ENCODE measurements at regions not wholly inside any gene's neighbourhood (a gene's known extent, or its start where the extent isn't known, plus 50 kb on each side); places are given as distances from the start of the nearest gene placed in this dataset.

DNA sequence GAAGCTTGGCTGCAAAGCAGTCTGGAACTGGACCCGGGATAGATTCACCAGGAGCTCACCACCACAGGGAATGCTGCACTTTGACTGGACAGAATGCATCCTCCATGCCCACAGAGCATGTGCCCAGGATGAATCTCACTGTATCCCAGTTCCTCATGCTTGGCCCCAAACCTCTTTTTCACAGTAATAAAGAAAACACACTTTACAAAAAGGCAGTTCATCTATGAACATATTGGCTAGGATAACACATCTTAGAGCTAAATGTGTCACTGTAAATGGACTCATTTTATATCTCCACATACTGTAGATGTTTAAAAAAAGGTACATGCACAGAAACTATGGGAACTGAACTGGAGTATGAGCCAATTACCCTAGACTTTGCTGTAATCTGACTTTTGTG is 266.9 kb downstream of the TOX3 start:
- Histone ChIP-seq H3K27ac (ENCODE audit: insufficient read depth, low read length) (no peak overlapping the region), H2BK5ac (ENCODE audit: low read depth, low read length, poor library complexity, severe bottlenecking) (no peak overlapping the region), H3K9ac (ENCODE audit: low read depth, low read length) (no peak overlapping the region), H3K14ac (replicated peaks; ENCODE audit: low read depth, low read length) (no peak overlapping the region), H2AFZ (replicated peaks; ENCODE audit: low read length, poor library complexity) (no peak overlapping the region), H4K91ac (ENCODE audit: insufficient read depth, low read depth, low read length) (no peak overlapping the region), H3K4me1 (ENCODE audit: control insufficient read depth, insufficient read depth, low read length) (no peaks in the 10 kb centered on the region), H2BK120ac (ENCODE audit: low read depth, low read length) (no peak overlapping the region), H3K18ac (ENCODE audit: low read depth, low read length) (no peak overlapping the region), H3K79me1 (ENCODE audit: low read depth in 1 of 2, low read length in 2 of 2) (no peaks in the 10 kb centered on the region), H3K36me3 (ENCODE audit: control insufficient read depth, insufficient read depth, low read length) (no peaks in the 10 kb centered on the region), H3K9me1 (ENCODE audit: insufficient read depth, low read length) (no peaks in the 10 kb centered on the region), H2AK5ac (ENCODE audit: low read depth, low read length) (no peak overlapping the region), H3K23ac (ENCODE audit: low read depth, low read length) (no peak overlapping the region), H4K8ac (ENCODE audit: low read depth in 2 of 2, low read length in 2 of 2) (no peak overlapping the region), H3K27me3 (ENCODE audit: control insufficient read depth, insufficient read depth, low read length) (no peaks in the 10 kb centered on the region), H3K4me2 (ENCODE audit: low read depth, low read length) (no peak overlapping the region), H4K20me1 (ENCODE audit: insufficient read depth, low read length) (no peaks in the 10 kb centered on the region), H3K9me3 (ENCODE audit: control insufficient read depth, insufficient read depth, low read length) (peaks cover 5% of the 10 kb centered on the region; the same call in 1 of the 2 replicates), H3K56ac (ENCODE audit: extremely low read depth, insufficient read depth, low read length) (no peak overlapping the region), H2BK15ac (ENCODE audit: low read depth, low read length) (no peak overlapping the region), H4K5ac (ENCODE audit: low read depth, low read length) (no peak overlapping the region), H3K4ac (ENCODE audit: low read depth, low read length) (no peak overlapping the region), H3K4me3 (ENCODE audit: insufficient read depth, low read depth, low read length) (no peak overlapping the region), H2BK20ac (ENCODE audit: low read depth, low read length) (no peak overlapping the region), H2AK9ac (replicated peaks; ENCODE audit: low read depth, low read length, poor library complexity) (no peak overlapping the region)
- no peak for DNase-seq
- no TSS peak for BruUV-seq (replicated peaks)
- ATAC-seq (ENCODE audit: low read depth), result no peak
- no peak for TF ChIP-seq MAFK (IDR thresholded peaks at IDR 0.05; ENCODE audit: low read depth, low read length)
- no peak for TF ChIP-seq MXI1 (IDR thresholded peaks at IDR 0.05; ENCODE audit: borderline replicate concordance, low read depth, low read length)
- TF ChIP-seq FOS (IDR thresholded peaks at IDR 0.05; ENCODE audit: low read depth, low read length), result no peak
- TF ChIP-seq BHLHE40 (IDR thresholded peaks at IDR 0.05; ENCODE audit: low read depth, low read length), result no peak
- TF ChIP-seq SMC3 (IDR thresholded peaks at IDR 0.05; ENCODE audit: low read depth, low read length), result no peak
- no peak for TF ChIP-seq CHD1 (IDR thresholded peaks at IDR 0.05; ENCODE audit: low read depth, low read length)
- TF ChIP-seq NFE2L2 (IDR thresholded peaks at IDR 0.05; ENCODE audit: low read depth, low read length), result no peak
- TF ChIP-seq RAD21 (IDR thresholded peaks at IDR 0.05; ENCODE audit: low read length), result no peak
- no peak for TF ChIP-seq RFX5 (IDR thresholded peaks at IDR 0.05; ENCODE audit: low read depth, low read length)
- no peak for TF ChIP-seq POLR2A (IDR thresholded peaks at IDR 0.05; ENCODE audit: low read depth, low read length)
- TF ChIP-seq MAZ (IDR thresholded peaks at IDR 0.05; ENCODE audit: borderline replicate concordance, low read depth, low read length), result no peak
- TF ChIP-seq RCOR1 (IDR thresholded peaks at IDR 0.05; ENCODE audit: insufficient replicate concordance, low read length), result no peak
- intact Hi-C loops (cut with micrococcal nuclease), result no loop called here
- ChIA-PET POLR2A (ENCODE audit: unreplicated experiment) (no interaction called here), CTCF (no interaction called here)
- in situ Hi-C loops (cut with MboI; ENCODE audit: low sequenced_read_pairs), result no loop called here
- WGBS, 2 experiments (ENCODE audit: extremely low coverage in 2 of 2, insufficient read length in 1 of 2), result no CpG with 5 or more reads among the region's 1 CpG
- dilution Hi-C loops (cut with HindIII; ENCODE audit: low sequenced_read_pairs, unreplicated experiment), result no loop called here

Data from IMR-90 (cell line).